ENCODE measurements at regions not wholly inside any gene's neighbourhood (a gene's known extent, or its start where the extent isn't known, plus 50 kb on each side); places are given as distances from the start of the nearest gene placed in this dataset.

DNA sequence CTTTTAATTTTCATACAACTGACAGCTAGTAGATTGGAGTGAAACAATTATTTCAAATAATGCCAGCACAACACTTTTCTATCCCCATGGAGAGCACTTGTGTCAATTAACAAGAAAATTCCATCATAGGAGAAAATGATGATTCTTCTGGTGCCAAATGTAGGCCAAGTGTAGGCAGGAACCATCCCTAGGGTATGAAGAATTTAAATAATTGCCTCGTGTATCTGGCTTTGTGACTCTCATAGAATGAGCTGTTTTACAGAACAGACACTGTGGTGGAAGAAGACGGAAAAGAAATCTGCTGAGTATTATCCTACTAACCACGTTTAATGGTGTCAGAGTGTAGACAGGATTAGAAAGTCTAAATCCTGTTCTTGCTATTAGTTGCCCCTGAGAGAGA lies 1542.2 kb downstream of the LRRC4C start:
- H3K27me3 Mint-ChIP-seq (ENCODE audit: low read depth, unreplicated experiment), result no peaks in the 10 kb centered on the region
- Histone ChIP-seq H3K27me3 (ENCODE audit: insufficient read depth, low read length) (no peaks in the 10 kb centered on the region), H3K4me2 (ENCODE audit: low read length) (no peak overlapping the region), H3K79me2 (ENCODE audit: insufficient read depth, low read length) (no peaks in the 10 kb centered on the region), H3K36me3 (ENCODE audit: insufficient read depth, low read length) (no peaks in the 10 kb centered on the region), H2AFZ (ENCODE audit: low read depth, low read length) (no peak overlapping the region), H3K4me3 (ENCODE audit: insufficient read depth, low read depth, low read length) (no peak overlapping the region), H3K9me3 (ENCODE audit: insufficient read depth, low read depth, low read length) (no peaks in the 10 kb centered on the region), H4K20me1 (ENCODE audit: insufficient read depth, low read length) (no peaks in the 10 kb centered on the region), H3K27ac (ENCODE audit: low read depth, low read length) (no peak overlapping the region), H3K9ac (ENCODE audit: low read length) (no peak overlapping the region), H3K4me1 (ENCODE audit: insufficient read depth, low read length) (no peaks in the 10 kb centered on the region)
- FAIRE-seq, result no peak
- H3K9me3 Mint-ChIP-seq (ENCODE audit: unreplicated experiment), result peaks cover 4% of the 10 kb centered on the region
- TF ChIP-seq, protein P1, sequence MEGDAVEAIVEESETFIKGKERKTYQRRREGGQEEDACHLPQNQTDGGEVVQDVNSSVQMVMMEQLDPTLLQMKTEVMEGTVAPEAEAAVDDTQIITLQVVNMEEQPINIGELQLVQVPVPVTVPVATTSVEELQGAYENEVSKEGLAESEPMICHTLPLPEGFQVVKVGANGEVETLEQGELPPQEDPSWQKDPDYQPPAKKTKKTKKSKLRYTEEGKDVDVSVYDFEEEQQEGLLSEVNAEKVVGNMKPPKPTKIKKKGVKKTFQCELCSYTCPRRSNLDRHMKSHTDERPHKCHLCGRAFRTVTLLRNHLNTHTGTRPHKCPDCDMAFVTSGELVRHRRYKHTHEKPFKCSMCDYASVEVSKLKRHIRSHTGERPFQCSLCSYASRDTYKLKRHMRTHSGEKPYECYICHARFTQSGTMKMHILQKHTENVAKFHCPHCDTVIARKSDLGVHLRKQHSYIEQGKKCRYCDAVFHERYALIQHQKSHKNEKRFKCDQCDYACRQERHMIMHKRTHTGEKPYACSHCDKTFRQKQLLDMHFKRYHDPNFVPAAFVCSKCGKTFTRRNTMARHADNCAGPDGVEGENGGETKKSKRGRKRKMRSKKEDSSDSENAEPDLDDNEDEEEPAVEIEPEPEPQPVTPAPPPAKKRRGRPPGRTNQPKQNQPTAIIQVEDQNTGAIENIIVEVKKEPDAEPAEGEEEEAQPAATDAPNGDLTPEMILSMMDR (IDR thresholded peaks at IDR 0.05; ENCODE audit: insufficient read depth, low read depth, low read length), result no peak
- TF ChIP-seq EZH2 (IDR thresholded peaks at IDR 0.05; ENCODE audit: insufficient read depth, low read length), result no peak
- H3K4me3 Mint-ChIP-seq (ENCODE audit: unreplicated experiment), result no peak overlapping the region
- H3K4me1 Mint-ChIP-seq (ENCODE audit: low read depth, unreplicated experiment), result no peaks in the 10 kb centered on the region
- H3K27ac Mint-ChIP-seq (ENCODE audit: unreplicated experiment), result no peak overlapping the region
- H3K36me3 Mint-ChIP-seq (ENCODE audit: low read depth, unreplicated experiment), result no peaks in the 10 kb centered on the region
- DNase-seq (ENCODE audit: low read depth), result no peak

DNA sequence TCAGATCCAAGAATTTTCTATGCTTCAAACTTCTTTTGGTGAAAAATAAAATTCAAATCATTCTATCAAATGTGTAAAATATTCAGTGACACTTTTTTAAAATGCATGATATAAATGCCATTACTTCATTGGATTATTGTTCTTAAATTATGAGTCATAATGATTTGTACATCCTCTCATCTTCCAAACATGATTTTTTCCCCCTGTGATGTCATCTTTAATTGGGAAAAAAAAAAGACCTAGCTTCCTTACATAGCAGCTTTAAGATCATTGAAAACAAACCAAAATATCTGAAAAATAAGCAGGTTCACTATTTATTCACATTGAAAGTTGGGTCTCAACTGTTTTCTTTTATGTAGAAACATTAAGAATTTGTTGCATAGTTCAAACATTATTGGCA lies 1549.4 kb downstream of the LRRC4C start:
- H3K4me1 ChIP-seq (ENCODE audit: insufficient read depth, low read length), result no peaks in the 10 kb centered on the region
- Mint-ChIP-seq H3K36me3 (ENCODE audit: low read depth, unreplicated experiment) (no peaks in the 10 kb centered on the region), H3K4me3 (ENCODE audit: unreplicated experiment) (no peak overlapping the region), H3K9me3 (ENCODE audit: unreplicated experiment) (no peaks in the 10 kb centered on the region), H3K27ac (ENCODE audit: unreplicated experiment) (no peak overlapping the region), H3K27me3 (ENCODE audit: low read depth, unreplicated experiment) (no peaks in the 10 kb centered on the region), H3K4me1 (ENCODE audit: low read depth, unreplicated experiment) (no peaks in the 10 kb centered on the region)
- H3K27me3 ChIP-seq (ENCODE audit: insufficient read depth, low read length), result no peaks in the 10 kb centered on the region
- no peak overlapping the region for H3K27ac ChIP-seq (ENCODE audit: low read depth, low read length)
- no peak overlapping the region for H3K9ac ChIP-seq (ENCODE audit: low read length)
- no peak overlapping the region for H3K4me2 ChIP-seq (ENCODE audit: low read length)
- no peaks in the 10 kb centered on the region for H4K20me1 ChIP-seq (ENCODE audit: insufficient read depth, low read length)
- H3K79me2 ChIP-seq (ENCODE audit: insufficient read depth, low read length), result no peaks in the 10 kb centered on the region
- H2AFZ ChIP-seq (ENCODE audit: low read depth, low read length), result no peak overlapping the region
- H3K36me3 ChIP-seq (ENCODE audit: insufficient read depth, low read length), result no peaks in the 10 kb centered on the region
- FAIRE-seq, result no peak
- H3K4me3 ChIP-seq (ENCODE audit: insufficient read depth, low read depth, low read length), result no peak overlapping the region
- DNase-seq (ENCODE audit: low read depth), result no peak
- TF ChIP-seq, protein P1 (IDR thresholded peaks at IDR 0.05; ENCODE audit: insufficient read depth, low read depth, low read length), result no peak
- TF ChIP-seq EZH2 (IDR thresholded peaks at IDR 0.05; ENCODE audit: insufficient read depth, low read length), result no peak
- H3K9me3 ChIP-seq (ENCODE audit: insufficient read depth, low read depth, low read length), result peaks cover 4% of the 10 kb centered on the region

DNA sequence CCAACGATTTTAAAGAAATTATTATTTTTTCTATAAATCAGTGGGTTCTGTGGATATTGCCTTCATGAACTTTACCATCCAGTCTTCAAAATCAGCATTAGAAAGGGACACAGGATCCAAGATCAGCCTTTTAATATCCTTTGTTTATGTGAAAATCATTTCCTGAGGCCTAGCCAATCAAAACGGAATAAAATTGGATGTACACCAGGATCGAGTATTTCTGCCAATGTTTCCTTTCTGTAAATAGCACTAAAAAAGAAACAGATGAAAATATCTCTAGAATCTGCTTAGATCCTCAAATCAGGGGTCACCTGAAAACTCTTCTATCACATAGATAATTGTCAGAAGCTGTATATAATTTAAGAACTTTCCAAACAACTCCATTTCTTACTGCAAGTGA lies 1598.5 kb downstream of the LRRC4C start:
- H3K27ac ChIP-seq (ENCODE audit: low read depth, low read length), result no peak overlapping the region
- no peak overlapping the region for H2AFZ ChIP-seq (ENCODE audit: low read depth, low read length)
- no peaks in the 10 kb centered on the region for H3K4me1 ChIP-seq (ENCODE audit: insufficient read depth, low read length)
- Mint-ChIP-seq H3K4me3 (ENCODE audit: unreplicated experiment) (no peak overlapping the region), H3K9me3 (ENCODE audit: unreplicated experiment) (peaks cover 3% of the 10 kb centered on the region), H3K36me3 (ENCODE audit: low read depth, unreplicated experiment) (no peaks in the 10 kb centered on the region), H3K27me3 (ENCODE audit: low read depth, unreplicated experiment) (no peaks in the 10 kb centered on the region), H3K27ac (ENCODE audit: unreplicated experiment) (no peak overlapping the region), H3K4me1 (ENCODE audit: low read depth, unreplicated experiment) (no peaks in the 10 kb centered on the region)
- no peak overlapping the region for H3K4me3 ChIP-seq (ENCODE audit: insufficient read depth, low read depth, low read length)
- H3K27me3 ChIP-seq (ENCODE audit: insufficient read depth, low read length), result no peaks in the 10 kb centered on the region
- no peak overlapping the region for H3K4me2 ChIP-seq (ENCODE audit: low read length)
- no peaks in the 10 kb centered on the region for H3K79me2 ChIP-seq (ENCODE audit: insufficient read depth, low read length)
- no peaks in the 10 kb centered on the region for H4K20me1 ChIP-seq (ENCODE audit: insufficient read depth, low read length)
- TF ChIP-seq EZH2 (IDR thresholded peaks at IDR 0.05; ENCODE audit: insufficient read depth, low read length), result no peak
- TF ChIP-seq, protein P1 (IDR thresholded peaks at IDR 0.05; ENCODE audit: insufficient read depth, low read depth, low read length), result no peak
- DNase-seq (ENCODE audit: low read depth) (no peak), FAIRE-seq (no peak)
- no peaks in the 10 kb centered on the region for H3K36me3 ChIP-seq (ENCODE audit: insufficient read depth, low read length)
- H3K9ac ChIP-seq (ENCODE audit: low read length), result no peak overlapping the region
- no peaks in the 10 kb centered on the region for H3K9me3 ChIP-seq (ENCODE audit: insufficient read depth, low read depth, low read length)
